ENCODE measurements at regions not wholly inside any gene's neighbourhood (a gene's known extent, or its start where the extent isn't known, plus 50 kb on each side); places are given as distances from the start of the nearest gene placed in this dataset.

DNA sequence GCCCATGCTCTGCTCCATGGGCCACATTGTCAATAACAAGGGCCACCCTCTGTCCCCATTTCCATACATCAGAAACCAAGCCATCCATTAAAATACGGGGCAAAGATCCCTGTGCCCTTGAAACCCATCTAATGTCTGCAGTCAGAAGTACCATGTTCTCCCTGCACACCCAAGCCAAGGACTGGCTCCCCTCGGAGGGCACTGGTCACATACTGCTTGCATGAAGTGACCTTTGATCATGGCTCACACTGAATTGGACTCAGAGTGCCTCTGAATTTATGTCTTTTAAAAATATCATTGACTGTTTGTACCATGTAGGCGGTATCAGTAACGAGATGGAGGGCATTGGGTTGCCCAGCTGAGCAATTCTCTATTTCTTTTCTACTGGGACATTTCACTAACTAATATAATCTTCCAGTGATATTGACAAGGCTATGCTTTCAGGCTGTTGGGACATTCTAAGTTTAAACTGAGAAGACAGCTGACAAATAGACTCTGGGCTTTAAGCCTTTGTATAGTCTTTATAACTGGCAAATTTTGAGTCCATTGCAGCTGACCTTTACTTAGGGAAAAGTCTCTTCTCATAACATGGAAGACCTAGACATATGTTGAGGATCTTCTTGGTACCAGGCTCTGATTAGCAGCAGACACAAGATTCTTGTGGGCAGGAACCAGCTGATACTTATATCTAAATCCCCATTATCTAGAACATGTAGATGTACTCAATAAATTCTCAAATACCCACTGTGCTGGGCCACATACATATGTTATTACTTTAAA is 214.3 kb downstream of the MYCN start:
- Histone ChIP-seq H3K36me3 (no peaks in the 10 kb centered on the region), H3K27ac (no peak overlapping the region), H3K27me3 (no peaks in the 10 kb centered on the region), H3K4me3 (no peak overlapping the region), H3K9me3 (no peaks in the 10 kb centered on the region), H3K4me1 (peaks cover 0 to 11% (median 7%) of the 10 kb centered on the region in 4 donors)
- DNase-seq = no peak
- 77 to 86% methylated on average over 4 of the region's 4 CpGs for WGBS, 2 donors
- no peak for TF ChIP-seq POLR2A (IDR thresholded peaks at IDR 0.05)
- TF ChIP-seq POLR2AphosphoS5 (IDR thresholded peaks at IDR 0.05) = no peak
- TF ChIP-seq, protein P1, sequence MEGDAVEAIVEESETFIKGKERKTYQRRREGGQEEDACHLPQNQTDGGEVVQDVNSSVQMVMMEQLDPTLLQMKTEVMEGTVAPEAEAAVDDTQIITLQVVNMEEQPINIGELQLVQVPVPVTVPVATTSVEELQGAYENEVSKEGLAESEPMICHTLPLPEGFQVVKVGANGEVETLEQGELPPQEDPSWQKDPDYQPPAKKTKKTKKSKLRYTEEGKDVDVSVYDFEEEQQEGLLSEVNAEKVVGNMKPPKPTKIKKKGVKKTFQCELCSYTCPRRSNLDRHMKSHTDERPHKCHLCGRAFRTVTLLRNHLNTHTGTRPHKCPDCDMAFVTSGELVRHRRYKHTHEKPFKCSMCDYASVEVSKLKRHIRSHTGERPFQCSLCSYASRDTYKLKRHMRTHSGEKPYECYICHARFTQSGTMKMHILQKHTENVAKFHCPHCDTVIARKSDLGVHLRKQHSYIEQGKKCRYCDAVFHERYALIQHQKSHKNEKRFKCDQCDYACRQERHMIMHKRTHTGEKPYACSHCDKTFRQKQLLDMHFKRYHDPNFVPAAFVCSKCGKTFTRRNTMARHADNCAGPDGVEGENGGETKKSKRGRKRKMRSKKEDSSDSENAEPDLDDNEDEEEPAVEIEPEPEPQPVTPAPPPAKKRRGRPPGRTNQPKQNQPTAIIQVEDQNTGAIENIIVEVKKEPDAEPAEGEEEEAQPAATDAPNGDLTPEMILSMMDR (IDR thresholded peaks at IDR 0.05) = no peak
- no peak for TF ChIP-seq EP300 (IDR thresholded peaks at IDR 0.05)
- intact Hi-C loops (cut with DNase I) = no loop called here

- H3K4me3 ChIP-seq = no peak overlapping the region
- no peaks in the 10 kb centered on the region for H3K36me3 ChIP-seq
- intact Hi-C loops (cut with DNase I) = no loop called here
- no peaks in the 10 kb centered on the region for H3K27me3 ChIP-seq
- WGBS, 2 donors = 94 to 95% methylated on average over 4 of the region's 4 CpGs
- no peaks in the 10 kb centered on the region for H3K9me3 ChIP-seq
- no peak for DNase-seq
- H3K27ac ChIP-seq = no peak overlapping the region
- H3K4me1 ChIP-seq = peaks cover 0 to 11% (median 7%) of the 10 kb centered on the region in 4 donors
- TF ChIP-seq POLR2A (IDR thresholded peaks at IDR 0.05) (no peak), POLR2AphosphoS5 (IDR thresholded peaks at IDR 0.05) (no peak), EP300 (IDR thresholded peaks at IDR 0.05) (no peak)
- TF ChIP-seq, protein P1 (IDR thresholded peaks at IDR 0.05) = no peak
Measured at GRCh38 chr2:16154061-16154460, 213.7 kb downstream of the MYCN start.

DNA sequence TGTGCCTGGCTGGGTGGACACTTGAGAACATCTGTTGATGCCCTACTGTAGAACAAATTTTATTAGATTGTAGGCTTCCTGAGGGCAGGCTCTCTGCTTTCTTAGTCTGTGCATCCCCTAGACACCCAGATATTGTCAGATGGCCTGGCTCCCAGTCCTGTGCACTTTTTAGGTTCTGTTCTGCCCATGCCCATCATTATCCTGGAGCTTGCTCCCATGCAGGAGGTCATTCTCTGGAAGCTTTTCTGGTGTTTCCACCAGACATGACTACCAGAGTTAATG is 213.3 kb downstream of the MYCN start:
- DNase-seq = no peak
- TF ChIP-seq POLR2AphosphoS5 (IDR thresholded peaks at IDR 0.05) = no peak
- no peak for TF ChIP-seq POLR2A (IDR thresholded peaks at IDR 0.05)
- TF ChIP-seq, protein P1 (IDR thresholded peaks at IDR 0.05) = no peak
- no peak for TF ChIP-seq EP300 (IDR thresholded peaks at IDR 0.05)
- intact Hi-C loops (cut with DNase I) = no loop called here

DNA sequence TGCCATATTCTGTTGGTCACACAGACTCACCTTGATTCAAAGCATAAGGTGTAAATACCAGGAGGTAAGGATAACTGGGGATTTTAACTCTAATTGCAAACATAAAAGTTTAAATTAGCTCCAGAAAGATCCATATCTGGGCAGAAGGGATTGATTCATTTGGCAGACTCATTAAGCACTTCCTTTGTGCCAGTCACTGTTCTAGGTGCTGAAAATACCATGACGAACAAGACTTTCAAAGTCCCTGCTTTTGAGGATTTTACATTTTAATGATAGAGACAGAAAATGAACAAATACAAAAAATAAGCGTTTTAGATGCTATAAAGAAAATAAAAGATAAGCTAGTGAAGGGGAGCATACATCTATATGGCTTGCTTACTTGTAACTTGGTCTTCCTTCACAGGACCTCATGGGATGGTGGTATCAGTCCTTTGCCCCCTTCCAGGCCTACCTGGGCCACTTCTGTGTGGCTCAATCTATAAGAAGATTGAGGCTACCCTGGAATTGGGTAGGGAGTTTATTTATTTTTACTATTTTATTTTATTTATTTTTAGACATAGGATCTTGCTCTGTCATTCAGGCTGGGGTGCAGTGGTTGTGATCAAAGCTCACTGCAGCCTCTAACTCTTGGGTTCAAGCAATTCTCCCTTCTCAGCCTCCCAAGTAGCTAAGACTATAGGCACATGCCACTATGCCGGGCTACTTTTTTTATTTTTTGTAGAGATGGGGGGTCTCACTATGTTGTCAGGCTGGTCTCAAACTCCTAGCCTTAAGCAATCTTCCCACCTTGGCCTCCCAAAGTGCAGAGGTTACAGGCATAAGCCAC is 212.8 kb downstream of the MYCN start:
- Histone ChIP-seq H3K36me3 (no peaks in the 10 kb centered on the region), H3K4me1 (peaks cover 0 to 11% (median 7%) of the 10 kb centered on the region in 4 donors), H3K27ac (no peak overlapping the region), H3K27me3 (no peaks in the 10 kb centered on the region), H3K9me3 (no peaks in the 10 kb centered on the region), H3K4me3 (no peak overlapping the region)
- no peak for DNase-seq
- intact Hi-C loops (cut with DNase I) = no loop called here
- no peak for TF ChIP-seq POLR2AphosphoS5 (IDR thresholded peaks at IDR 0.05)
- TF ChIP-seq POLR2A (IDR thresholded peaks at IDR 0.05) = no peak
- WGBS, 2 donors = 89 to 91% methylated on average over 3 of the region's 3 CpGs

More for the DNA sequence above, 213.3 kb downstream of the MYCN start:
- Histone ChIP-seq H3K36me3 (no peaks in the 10 kb centered on the region), H3K4me1 (peaks cover 0 to 11% (median 7%) of the 10 kb centered on the region in 4 donors), H3K9me3 (no peaks in the 10 kb centered on the region), H3K27ac (no peak overlapping the region), H3K27me3 (no peaks in the 10 kb centered on the region), H3K4me3 (no peak overlapping the region)

All from sigmoid colon (tissue), 6 donors.